Fibroblast of lung (primary cell): ENCODE measurements at regions not wholly inside any gene's neighbourhood (a gene's known extent, or its start where the extent isn't known, plus 50 kb on each side); places are given as distances from the start of the nearest gene placed in this dataset.

Experiments used
- CTCF ChIP-seq, 2 donors: IDR thresholded peaks in 1 of 2; conservative IDR thresholded peaks in 1 of 2; 1 replicate in 1 of 2; 2 replicates in 1 of 2; pipeline ENCODE4 v1.5.1; 2011 to 2012; ENCODE audit warnings: low read length in 2 of 2, control low read depth in 1 of 2, inconsistent platforms in 1 of 2, low read depth in 1 of 2, mild to moderate bottlenecking in 1 of 2
- EZH2 ChIP-seq: IDR thresholded peaks from 2 replicates; pipeline ENCODE4 v1.5.1; 2012; ENCODE audit warnings: low read length, control low read depth, mild to moderate bottlenecking; ENCODE audit errors: missing control alignments

- TF ChIP-seq CTCF (conservative IDR thresholded peaks at IDR 0.05 in 1 of 2, IDR thresholded peaks at IDR 0.05 in 1 of 2; ENCODE audit: low read depth in 1 of 2, low read length in 2 of 2) (no peak), EZH2 (no peak)
These were observed 256.5 kb upstream of the PPP2R2D start for GRCh38 chr10:131644289-131644688.
